ENCODE measurements at regions not wholly inside any gene's neighbourhood (a gene's known extent, or its start where the extent isn't known, plus 50 kb on each side); places are given as distances from the start of the nearest gene placed in this dataset.

DNA sequence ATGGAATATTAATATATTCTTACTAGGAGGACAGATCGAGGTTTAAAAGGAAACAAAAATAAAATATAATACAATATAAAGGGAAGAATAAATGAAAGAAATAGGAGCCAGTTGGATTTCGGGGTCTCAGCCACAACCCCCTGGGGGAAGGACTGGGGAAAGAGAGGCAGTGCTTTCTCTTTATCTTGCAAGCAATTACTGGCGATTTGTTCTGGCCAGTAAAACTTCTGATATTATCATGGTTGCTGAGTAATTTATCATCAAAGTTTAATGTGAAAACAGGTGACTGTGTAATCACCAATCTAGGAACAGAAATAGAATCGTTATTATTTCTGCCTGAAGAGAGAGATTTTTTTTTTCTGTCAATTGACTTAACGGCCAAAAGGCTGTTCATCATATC lies 917.7 kb upstream of the CELF4 start:
- TF ChIP-seq, protein P1, sequence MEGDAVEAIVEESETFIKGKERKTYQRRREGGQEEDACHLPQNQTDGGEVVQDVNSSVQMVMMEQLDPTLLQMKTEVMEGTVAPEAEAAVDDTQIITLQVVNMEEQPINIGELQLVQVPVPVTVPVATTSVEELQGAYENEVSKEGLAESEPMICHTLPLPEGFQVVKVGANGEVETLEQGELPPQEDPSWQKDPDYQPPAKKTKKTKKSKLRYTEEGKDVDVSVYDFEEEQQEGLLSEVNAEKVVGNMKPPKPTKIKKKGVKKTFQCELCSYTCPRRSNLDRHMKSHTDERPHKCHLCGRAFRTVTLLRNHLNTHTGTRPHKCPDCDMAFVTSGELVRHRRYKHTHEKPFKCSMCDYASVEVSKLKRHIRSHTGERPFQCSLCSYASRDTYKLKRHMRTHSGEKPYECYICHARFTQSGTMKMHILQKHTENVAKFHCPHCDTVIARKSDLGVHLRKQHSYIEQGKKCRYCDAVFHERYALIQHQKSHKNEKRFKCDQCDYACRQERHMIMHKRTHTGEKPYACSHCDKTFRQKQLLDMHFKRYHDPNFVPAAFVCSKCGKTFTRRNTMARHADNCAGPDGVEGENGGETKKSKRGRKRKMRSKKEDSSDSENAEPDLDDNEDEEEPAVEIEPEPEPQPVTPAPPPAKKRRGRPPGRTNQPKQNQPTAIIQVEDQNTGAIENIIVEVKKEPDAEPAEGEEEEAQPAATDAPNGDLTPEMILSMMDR (IDR thresholded peaks at IDR 0.05; ENCODE audit: insufficient read depth, low read depth, low read length): no peak
- no peak for TF ChIP-seq EZH2 (IDR thresholded peaks at IDR 0.05; ENCODE audit: insufficient read depth, low read length)
